Right atrium auricular region (tissue), 2 donors: ENCODE measurements at regions not wholly inside any gene's neighbourhood (a gene's known extent, or its start where the extent isn't known, plus 50 kb on each side); places are given as distances from the start of the nearest gene placed in this dataset.
"Not testable (repeated sequence)": the region's sequence is repeated elsewhere in the genome, so short reads cannot be mapped to it uniquely, and the experiment has no call there.

Source experiments
- DNase-seq: peaks from one replicate; pipeline ENCODE4 v3.0.0-alpha.2; 2019; ENCODE audit warnings: low spot score
- H3K27ac ChIP-seq, 2 donors: fragments of 200-600 bp; sonication (generic); 1 replicate in 1 of 2; 2 replicates in 1 of 2; pipeline ENCODE4 v1.5.1; 2016 to 2019
- H3K27me3 ChIP-seq, 2 donors: fragments of 200-600 bp; sonication (generic); one replicate each; pipeline versions ENCODE4 v1.5.1 to v1.6.0; 2017 to 2019
- H3K36me3 ChIP-seq: fragments of 200-600 bp; sonication (generic); one replicate; pipeline ENCODE4 v1.5.1; 2016
- H3K4me1 ChIP-seq, 2 donors: fragments of 200-600 bp; sonication (generic); one replicate each; pipeline versions ENCODE4 v1.5.1 to v1.6.0; 2017 to 2019
- H3K4me3 ChIP-seq, 2 donors: fragments of 200-600 bp; sonication (generic); 1 replicate in 1 of 2; 2 replicates in 1 of 2; pipeline ENCODE4 v1.5.1; 2017 to 2019; ENCODE audit warnings: mild to moderate bottlenecking in 1 of 2, moderate library complexity in 1 of 2
- H3K9me3 ChIP-seq, 2 donors: fragments of 200-600 bp; sonication (generic); one replicate each; pipeline ENCODE4 v1.5.1; 2019
- TF ChIP-seq, protein P1 (sequence below), 2 donors: fragments of 200-600 bp; sonication (generic); IDR thresholded peaks; one replicate each; pipeline ENCODE4 v1.5.1; 2019; ENCODE audit warnings: antibody characterized with exemption in 2 of 2

GRCh38 chr2:156778916-156779315 is 342.7 kb downstream of the GPD2 start:
- peaks cover 0 to 4% of the 10 kb centered on the region in 2 donors for H3K9me3 ChIP-seq
- no peaks in the 10 kb centered on the region for H3K4me1 ChIP-seq
- no peak overlapping the region for H3K4me3 ChIP-seq
- no peak for DNase-seq
- H3K36me3 ChIP-seq, result no peaks in the 10 kb centered on the region
- TF ChIP-seq, protein P1, sequence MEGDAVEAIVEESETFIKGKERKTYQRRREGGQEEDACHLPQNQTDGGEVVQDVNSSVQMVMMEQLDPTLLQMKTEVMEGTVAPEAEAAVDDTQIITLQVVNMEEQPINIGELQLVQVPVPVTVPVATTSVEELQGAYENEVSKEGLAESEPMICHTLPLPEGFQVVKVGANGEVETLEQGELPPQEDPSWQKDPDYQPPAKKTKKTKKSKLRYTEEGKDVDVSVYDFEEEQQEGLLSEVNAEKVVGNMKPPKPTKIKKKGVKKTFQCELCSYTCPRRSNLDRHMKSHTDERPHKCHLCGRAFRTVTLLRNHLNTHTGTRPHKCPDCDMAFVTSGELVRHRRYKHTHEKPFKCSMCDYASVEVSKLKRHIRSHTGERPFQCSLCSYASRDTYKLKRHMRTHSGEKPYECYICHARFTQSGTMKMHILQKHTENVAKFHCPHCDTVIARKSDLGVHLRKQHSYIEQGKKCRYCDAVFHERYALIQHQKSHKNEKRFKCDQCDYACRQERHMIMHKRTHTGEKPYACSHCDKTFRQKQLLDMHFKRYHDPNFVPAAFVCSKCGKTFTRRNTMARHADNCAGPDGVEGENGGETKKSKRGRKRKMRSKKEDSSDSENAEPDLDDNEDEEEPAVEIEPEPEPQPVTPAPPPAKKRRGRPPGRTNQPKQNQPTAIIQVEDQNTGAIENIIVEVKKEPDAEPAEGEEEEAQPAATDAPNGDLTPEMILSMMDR (IDR thresholded peaks at IDR 0.05), result no peak
- no peak overlapping the region for H3K27ac ChIP-seq
- H3K27me3 ChIP-seq, result no peaks in the 10 kb centered on the region

DNA sequence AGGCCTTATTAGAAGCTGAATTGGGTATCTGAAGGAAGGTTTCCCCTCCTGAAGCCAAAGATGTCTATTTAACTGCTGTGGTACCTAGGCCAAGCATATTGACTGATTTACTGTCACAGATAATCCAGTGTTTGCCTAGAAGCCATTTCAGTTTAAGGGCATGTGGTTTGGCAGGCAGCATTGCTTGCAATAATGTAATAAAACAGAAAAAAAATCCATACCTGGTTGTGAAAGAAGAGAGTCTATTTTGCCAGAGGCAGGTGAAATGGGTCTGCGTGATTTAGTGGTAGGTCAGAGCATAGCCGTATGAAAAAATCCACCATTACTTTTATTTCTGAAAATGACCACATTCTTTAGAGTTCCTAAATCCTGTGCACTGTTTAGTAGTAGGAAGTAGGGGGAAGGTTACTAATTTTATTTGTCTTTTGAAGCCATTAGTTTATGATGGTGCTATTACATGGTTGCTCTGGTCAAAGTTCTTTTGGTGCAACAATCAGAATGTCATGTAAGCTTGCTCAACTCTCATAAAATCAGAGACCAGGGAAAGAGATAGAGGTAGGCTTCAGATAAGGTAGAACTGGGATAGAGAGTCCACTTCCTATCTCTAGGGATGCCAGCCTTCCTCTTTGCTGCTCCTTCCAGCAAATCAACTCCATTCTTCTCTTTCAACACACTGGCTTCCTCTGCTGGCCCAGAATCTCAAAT is 343.4 kb downstream of the GPD2 start:
- TF ChIP-seq, protein P1 (IDR thresholded peaks at IDR 0.05), result no peak
- H3K4me3 ChIP-seq, result no peak overlapping the region
- H3K9me3 ChIP-seq, result peaks cover 0 to 4% of the 10 kb centered on the region in 2 donors
- H3K27me3 ChIP-seq, result no peaks in the 10 kb centered on the region
- no peak for DNase-seq
- no peaks in the 10 kb centered on the region for H3K36me3 ChIP-seq
- H3K4me1 ChIP-seq, result no peaks in the 10 kb centered on the region
- no peak overlapping the region for H3K27ac ChIP-seq

GRCh38 chr2:156781677-156782076 is 345.5 kb downstream of the GPD2 start:
- not testable (repeated sequence) for H3K4me3 ChIP-seq, H3K36me3 ChIP-seq, H3K4me1 ChIP-seq, H3K9me3 ChIP-seq, H3K27ac ChIP-seq, H3K27me3 ChIP-seq, DNase-seq

GRCh38 chr2:156784020-156784701 is 348.0 kb downstream of the GPD2 start:
- TF ChIP-seq, protein P1 (IDR thresholded peaks at IDR 0.05), result peak in 1 of 2 donors; percentile 46
- Histone ChIP-seq H3K27ac (peak overlapping the region; percentile 34 to 58), H3K9me3 (no peaks in the 10 kb centered on the region), H3K27me3 (no peaks in the 10 kb centered on the region), H3K4me1 (no peaks in the 10 kb centered on the region), H3K4me3 (no peak overlapping the region), H3K36me3 (no peaks in the 10 kb centered on the region)
- DNase-seq, result no peak

GRCh38 chr2:156787517-156787916 is 351.3 kb downstream of the GPD2 start:
- Histone ChIP-seq H3K27me3 (no peaks in the 10 kb centered on the region), H3K27ac (peak overlapping the region; percentile 55 to 79), H3K4me3 (no peak overlapping the region), H3K4me1 (no peaks in the 10 kb centered on the region), H3K36me3 (no peaks in the 10 kb centered on the region), H3K9me3 (no peaks in the 10 kb centered on the region)
- no peak for DNase-seq
- TF ChIP-seq, protein P1 (IDR thresholded peaks at IDR 0.05), result no peak

DNA sequence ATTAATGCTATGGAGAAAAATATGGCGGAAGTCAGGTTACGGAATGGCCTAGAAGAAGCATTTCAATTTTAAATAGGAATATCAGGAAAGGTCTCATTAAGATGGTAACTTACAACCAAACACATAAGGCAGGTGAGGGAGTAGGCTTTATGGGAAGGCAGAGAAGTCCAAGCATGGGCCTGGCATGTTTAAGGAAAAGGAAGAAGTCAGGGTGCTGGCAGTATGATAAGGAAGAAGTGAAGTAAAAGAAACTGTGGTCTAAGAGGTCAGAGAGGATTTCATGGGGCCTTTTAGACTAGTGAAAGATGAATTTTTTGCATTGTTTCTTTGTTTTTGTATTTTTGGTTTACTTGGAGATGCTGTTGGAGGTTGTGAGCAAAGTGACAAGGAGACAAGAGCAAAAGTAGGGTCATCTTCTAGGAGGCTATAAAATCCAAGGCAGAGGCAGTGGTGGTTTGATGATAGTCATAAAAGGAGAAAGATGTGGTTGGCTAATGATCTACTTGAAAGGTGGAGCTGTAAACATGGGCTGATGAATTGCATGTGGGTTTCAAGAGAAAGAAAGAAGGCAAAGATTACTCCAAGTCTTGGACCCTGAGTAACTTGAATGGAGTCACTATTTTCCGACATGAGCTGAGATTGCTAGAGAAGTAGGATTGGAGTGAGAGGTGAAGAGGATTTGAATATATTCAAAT is 354.3 kb downstream of the GPD2 start:
- Histone ChIP-seq H3K36me3 (no peaks in the 10 kb centered on the region), H3K27ac (no peak overlapping the region), H3K4me1 (no peaks in the 10 kb centered on the region), H3K27me3 (no peaks in the 10 kb centered on the region), H3K9me3 (no peaks in the 10 kb centered on the region), H3K4me3 (no peak overlapping the region)
- TF ChIP-seq, protein P1 (IDR thresholded peaks at IDR 0.05), result no peak
- no peak for DNase-seq
